ENCODE measurements at regions not wholly inside any gene's neighbourhood (a gene's known extent, or its start where the extent isn't known, plus 50 kb on each side); places are given as distances from the start of the nearest gene placed in this dataset.
"Not testable (repeated sequence)": the region's sequence is repeated elsewhere in the genome, so short reads cannot be mapped to it uniquely, and the experiment has no call there.

- DNase-seq (ENCODE audit: low read depth) = no peak
Observed at GRCh38 chr12:92425165-92425564, 277.6 kb upstream of the PLEKHG7 start.

DNA sequence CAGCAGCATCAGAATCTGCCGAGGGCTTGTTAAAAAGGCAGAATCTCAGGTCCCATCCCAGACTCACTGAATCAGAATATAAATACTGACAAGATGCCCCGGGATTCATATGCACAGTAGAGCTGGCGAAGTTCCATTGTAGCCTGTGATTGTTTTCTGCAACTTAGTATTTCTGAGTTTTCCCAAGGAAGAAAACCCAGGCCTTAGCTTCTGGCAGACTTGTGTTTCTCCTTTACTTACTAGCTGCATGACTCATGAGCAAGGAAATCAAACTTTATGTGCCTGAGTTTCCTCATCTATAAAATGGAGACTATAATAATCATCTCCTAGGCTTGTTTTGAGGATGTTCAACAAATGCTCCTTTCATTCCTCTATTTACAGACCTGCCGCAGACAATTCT is 278.5 kb upstream of the PLEKHG7 start:
- DNase-seq (ENCODE audit: low read depth) = peak; percentile 37

- peak; percentile 82 for DNase-seq (ENCODE audit: low read depth)
Observed at GRCh38 chr12:92421701-92422100, 276.1 kb upstream of the BTG1 start.

DNA sequence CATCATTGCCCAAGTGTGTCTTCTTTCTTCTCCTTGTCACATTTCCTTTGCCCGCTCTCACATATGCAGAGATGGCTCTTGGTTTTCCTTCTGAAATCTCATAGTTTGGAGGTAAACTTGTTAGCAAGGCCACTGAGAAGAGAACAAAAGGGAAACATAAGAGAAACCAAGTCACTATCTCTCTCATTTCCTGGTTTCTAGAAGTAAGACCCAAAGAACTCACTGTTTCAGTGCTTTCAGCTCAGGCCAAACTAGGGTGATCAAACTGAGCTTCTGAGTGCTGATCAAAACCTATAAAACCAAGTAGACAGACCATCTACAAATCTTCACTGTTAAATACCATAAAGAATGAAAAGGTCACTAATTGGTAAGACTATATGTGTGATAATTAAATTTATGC is 275.4 kb upstream of the BTG1 start:
- DNase-seq (ENCODE audit: low read depth) = no peak

- DNase-seq (ENCODE audit: low read depth) = peak; percentile 40
Observed at GRCh38 chr12:92419201-92419600, 273.6 kb upstream of the BTG1 start.

DNA sequence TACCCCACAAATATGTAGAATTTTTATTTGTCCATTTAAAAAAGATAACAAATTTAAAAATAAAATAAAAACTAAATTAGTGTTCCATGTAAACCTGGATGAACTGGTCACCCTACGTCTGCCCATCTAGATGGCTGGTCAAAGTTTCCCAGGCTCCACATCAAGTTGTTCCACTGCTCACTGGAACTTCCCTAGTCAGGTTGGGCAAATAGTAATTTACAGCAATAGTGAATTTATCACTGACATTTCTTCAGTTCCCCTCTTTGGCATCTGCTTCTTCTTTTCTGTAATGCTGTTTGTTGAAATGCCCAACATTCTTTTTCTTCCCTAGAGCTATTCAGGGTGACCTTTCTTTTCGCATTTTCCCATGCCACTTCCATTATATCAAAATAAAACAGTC is 272.7 kb upstream of the BTG1 start:
- no peak for DNase-seq (ENCODE audit: low read depth)

- DNase-seq (ENCODE audit: low read depth) = no peak
Observed at GRCh38 chr12:92417373-92417772, 271.7 kb upstream of the BTG1 start.

- no peak for DNase-seq (ENCODE audit: low read depth)
Observed at GRCh38 chr12:92416385-92416812, 270.8 kb upstream of the BTG1 start.

- DNase-seq (ENCODE audit: low read depth) = peak; percentile 46
Observed at GRCh38 chr12:92414170-92415070, 268.8 kb upstream of the BTG1 start.

GRCh38 chr12:92413286-92413685 is 267.6 kb upstream of the BTG1 start:
- DNase-seq (ENCODE audit: low read depth) = no peak

DNA sequence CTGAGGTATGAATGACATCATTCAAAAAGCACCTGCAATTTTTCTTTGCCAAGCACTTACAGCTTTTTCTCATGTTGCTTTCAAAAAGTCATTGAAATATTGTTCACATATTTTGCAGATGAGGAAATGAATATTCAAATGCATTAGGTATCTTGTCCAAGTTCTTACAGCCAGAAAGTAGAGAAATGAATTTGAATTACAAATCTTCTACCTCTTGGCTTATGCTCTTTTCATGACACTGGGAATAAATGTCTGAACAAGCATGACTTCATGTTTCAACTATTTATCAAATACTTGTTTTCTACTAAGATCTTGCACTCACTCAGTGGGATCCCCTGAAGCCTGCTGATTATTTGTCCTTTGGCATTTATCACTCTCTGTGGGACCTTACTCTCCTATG is 267.2 kb upstream of the BTG1 start:
- DNase-seq (ENCODE audit: low read depth) = no peak

GRCh38 chr12:92411687-92412086 is 266.0 kb upstream of the BTG1 start:
- no peak for DNase-seq (ENCODE audit: low read depth)

- DNase-seq (ENCODE audit: low read depth) = peak; percentile 3
Observed at GRCh38 chr12:92408072-92408900, 262.6 kb upstream of the BTG1 start.

DNA sequence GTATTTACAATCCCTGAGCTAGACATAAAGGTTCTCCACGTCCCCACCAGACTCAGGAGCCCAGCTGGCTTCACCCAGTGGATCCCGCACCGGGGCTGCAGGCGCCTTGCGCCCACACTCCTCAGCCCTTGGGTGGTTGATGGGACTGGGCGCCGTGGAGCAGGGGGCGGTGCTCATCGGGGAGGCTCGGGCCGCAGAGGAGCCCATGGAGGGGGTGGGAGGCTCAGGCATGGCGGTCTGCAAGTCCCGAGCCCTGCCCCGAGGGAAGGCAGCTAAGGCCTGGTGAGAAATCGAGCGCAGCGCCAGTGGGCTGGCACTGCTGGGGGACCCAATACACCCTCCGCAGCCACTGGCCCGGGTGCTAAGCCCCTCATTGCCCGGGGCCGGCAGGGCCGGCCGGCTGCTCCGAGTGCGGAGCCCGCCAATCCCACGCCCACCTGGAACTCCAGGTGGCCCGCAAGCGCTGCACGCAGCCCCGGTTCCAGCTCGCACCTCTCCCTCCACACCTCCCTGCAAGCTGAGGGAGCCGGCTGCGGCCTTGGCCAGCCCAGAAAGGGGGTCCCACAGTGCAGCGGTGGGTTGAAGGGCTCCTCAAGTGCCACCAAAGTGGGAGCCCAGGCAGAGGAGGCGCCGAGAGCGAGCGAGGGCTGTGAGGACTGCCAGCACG is 260.9 kb upstream of the BTG1 start:
- not testable (repeated sequence) for DNase-seq (ENCODE audit: low read depth)

DNA sequence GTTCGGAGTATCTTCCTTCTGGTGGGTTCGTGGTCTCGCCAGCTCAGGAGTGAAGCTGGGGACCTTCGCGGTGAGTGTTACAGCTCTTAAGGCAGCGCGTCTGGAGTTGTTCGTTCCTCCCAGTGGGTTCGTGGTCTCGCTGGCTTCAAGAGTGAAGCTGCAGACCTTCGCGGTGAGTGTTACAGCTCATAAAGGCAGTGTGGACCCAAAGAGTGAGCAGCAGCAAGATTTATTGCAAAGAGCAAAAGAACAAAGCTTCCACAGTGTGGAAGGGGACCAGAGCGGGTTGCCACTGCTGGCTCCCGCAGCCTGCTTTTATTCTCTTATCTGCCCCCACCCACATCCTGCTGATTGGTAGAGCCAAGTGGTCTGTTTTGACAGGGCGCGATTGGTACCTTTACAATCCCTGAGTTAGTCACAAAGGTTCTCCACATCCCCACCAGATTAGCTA is 260.2 kb upstream of the BTG1 start:
- not testable (repeated sequence) for DNase-seq (ENCODE audit: low read depth)

GRCh38 chr12:92404921-92405320 is 259.3 kb upstream of the BTG1 start:
- DNase-seq (ENCODE audit: low read depth) = no peak

- no peak for DNase-seq (ENCODE audit: low read depth)
Observed at GRCh38 chr12:92404259-92404894, 258.7 kb upstream of the BTG1 start.

DNA sequence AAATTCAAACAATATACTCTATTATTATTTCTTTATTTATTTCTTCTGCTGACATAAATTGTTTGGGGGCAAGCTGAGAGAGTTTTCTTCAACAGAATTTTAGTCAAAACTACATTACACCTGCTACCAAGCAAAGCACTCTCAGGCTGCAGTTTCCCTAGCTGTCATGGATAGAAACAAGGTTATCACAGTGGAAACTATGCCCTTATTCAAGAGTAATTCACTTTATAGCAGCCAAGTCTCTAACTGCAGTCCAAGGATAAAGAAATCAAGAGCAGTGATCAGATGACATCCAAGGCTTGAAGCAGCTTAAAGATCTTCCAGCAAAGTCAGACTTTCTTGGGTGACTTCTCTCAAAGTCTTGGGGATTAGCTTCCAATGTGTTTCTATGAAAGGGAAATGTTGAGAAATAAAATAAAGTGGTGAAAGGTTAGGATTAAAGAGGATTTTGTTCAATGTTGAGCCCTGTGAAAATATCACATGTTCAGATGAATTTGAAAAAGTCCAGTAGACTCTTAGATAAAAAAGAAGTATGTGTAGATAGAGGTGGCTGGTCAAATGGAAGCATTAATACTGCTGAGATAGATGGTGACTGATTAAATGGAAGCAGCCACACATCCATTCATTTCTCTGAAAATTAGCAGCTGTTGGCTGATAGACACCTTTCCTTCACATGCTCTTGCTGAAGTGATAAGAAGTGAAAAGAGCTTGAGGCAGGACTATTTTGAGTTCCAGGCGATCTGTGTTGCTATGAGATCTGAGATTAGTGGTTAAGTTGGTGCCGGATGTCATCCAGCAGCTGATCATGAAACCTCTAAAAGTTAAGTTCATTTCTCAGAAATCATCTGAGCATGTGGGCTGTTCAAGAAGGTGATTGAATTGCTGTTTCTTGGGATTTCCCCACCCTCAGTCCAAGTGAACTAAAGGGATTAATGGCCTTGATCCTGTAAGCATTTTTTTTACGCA is 257.8 kb upstream of the BTG1 start:
- DNase-seq (ENCODE audit: low read depth) = no peak

DNA sequence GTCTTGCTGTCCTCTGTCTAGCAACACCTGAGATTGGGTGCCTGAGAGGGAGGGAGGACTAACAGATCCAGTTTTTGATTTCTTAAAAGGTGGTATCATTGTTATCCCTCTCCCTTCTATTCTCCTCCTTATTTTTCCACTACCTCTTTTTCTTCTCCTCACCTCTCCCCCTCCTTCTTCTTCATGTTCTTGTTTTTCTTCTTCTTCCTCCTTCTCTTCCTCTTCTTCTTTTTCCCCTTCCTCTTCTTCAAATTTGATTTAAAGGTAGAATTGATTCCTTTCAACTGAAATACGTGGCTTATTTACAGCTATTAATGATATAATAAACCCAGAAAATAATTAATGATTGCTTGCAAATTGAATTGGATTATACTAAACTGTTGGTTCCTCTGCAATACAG is 256.8 kb upstream of the BTG1 start:
- DNase-seq (ENCODE audit: low read depth) = no peak

GRCh38 chr12:92400006-92400405 is 254.4 kb upstream of the BTG1 start:
- DNase-seq (ENCODE audit: low read depth) = no peak
